Neural crest cell (in vitro differentiated cells): ENCODE measurements at regions not wholly inside any gene's neighbourhood (a gene's known extent, or its start where the extent isn't known, plus 50 kb on each side); places are given as distances from the start of the nearest gene placed in this dataset.
"Not testable (repeated sequence)": the region's sequence is repeated elsewhere in the genome, so short reads cannot be mapped to it uniquely, and the experiment has no call there.

Source experiments
- DNase-seq: peaks from one replicate; pipeline ENCODE4 v3.0.0; 2021; ENCODE audit warnings: low read depth, mixed read lengths, low spot score
- H3K27ac Mint-ChIP-seq: one replicate; pipeline ENCODE4 v1.8.0; 2021; ENCODE audit warnings: mild to moderate bottlenecking, mixed read lengths; ENCODE audit not compliant: unreplicated experiment
- H3K27me3 Mint-ChIP-seq: 2 replicates; pipeline ENCODE4 v1.8.0; 2021; ENCODE audit warnings: low read depth, mild to moderate bottlenecking, mixed read lengths
- H3K36me3 Mint-ChIP-seq: 2 replicates; pipeline ENCODE4 v1.8.0; 2021; ENCODE audit warnings: low read depth, mild to moderate bottlenecking, mixed read lengths
- H3K4me1 Mint-ChIP-seq: 2 replicates; pipeline ENCODE4 v1.8.0; 2021; ENCODE audit warnings: mixed read lengths
- H3K4me3 Mint-ChIP-seq: one replicate; pipeline ENCODE4 v1.8.0; 2021; ENCODE audit warnings: mild to moderate bottlenecking, mixed read lengths
- H3K9me3 Mint-ChIP-seq: 2 replicates; pipeline ENCODE4 v1.8.0; 2021; ENCODE audit warnings: mixed read lengths
- TF ChIP-seq, protein P1 (sequence below): fragments of 200-600 bp; sonication (generic); conservative IDR thresholded peaks from 2 replicates; pipeline ENCODE4 v1.5.0; 2021; ENCODE audit warnings: antibody characterized with exemption, mild to moderate bottlenecking

DNA sequence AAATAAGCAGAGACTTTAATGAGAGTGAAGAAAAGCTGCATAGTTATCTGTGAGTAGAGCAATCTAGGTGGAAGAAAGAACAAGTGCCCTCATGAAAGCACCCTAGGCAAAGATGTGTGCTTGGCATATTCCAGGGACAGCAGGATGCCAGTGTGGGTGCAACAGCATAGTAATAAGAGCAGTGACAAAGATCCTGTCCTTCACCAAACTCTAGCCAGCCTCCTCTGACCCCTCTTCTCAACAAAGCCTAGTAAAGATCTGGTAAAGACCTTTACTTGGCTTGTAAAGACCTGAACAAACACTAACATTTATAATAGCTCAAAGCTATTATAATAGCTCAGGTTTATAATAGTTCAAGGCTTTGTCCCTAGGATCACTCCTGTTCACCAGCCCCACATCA is 735.4 kb downstream of the PCDH7 start:
- TF ChIP-seq, protein P1, sequence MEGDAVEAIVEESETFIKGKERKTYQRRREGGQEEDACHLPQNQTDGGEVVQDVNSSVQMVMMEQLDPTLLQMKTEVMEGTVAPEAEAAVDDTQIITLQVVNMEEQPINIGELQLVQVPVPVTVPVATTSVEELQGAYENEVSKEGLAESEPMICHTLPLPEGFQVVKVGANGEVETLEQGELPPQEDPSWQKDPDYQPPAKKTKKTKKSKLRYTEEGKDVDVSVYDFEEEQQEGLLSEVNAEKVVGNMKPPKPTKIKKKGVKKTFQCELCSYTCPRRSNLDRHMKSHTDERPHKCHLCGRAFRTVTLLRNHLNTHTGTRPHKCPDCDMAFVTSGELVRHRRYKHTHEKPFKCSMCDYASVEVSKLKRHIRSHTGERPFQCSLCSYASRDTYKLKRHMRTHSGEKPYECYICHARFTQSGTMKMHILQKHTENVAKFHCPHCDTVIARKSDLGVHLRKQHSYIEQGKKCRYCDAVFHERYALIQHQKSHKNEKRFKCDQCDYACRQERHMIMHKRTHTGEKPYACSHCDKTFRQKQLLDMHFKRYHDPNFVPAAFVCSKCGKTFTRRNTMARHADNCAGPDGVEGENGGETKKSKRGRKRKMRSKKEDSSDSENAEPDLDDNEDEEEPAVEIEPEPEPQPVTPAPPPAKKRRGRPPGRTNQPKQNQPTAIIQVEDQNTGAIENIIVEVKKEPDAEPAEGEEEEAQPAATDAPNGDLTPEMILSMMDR: no peak
- Mint-ChIP-seq H3K27ac (no peak overlapping the region), H3K27me3 (no peaks in the 10 kb centered on the region), H3K36me3 (no peaks in the 10 kb centered on the region), H3K4me1 (no peaks in the 10 kb centered on the region), H3K9me3 (peaks cover 8% of the 10 kb centered on the region), H3K4me3 (no peak overlapping the region)
- DNase-seq: no peak

DNA sequence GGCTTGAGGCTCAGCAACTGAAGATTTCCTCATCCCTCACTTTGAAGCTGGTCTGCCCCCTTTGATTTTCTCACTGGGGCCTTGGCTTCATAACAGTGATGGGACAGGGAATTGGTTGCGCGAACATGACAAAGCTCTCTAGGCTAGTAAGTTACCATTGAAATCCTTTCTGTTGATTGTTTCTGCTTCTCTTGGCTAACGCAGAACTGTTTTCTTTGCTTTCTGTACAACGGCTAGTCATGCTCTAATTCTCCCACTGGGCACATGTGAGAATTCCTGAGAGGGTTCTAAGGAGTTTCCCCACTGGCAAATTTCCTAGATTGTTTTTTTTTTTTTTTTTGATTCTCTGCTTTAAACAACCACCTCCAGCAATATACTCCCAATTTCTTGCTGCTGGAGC is 738.6 kb downstream of the PCDH7 start:
- DNase-seq: no peak
- H3K9me3 Mint-ChIP-seq: peaks cover 4% of the 10 kb centered on the region
- no peaks in the 10 kb centered on the region for H3K36me3 Mint-ChIP-seq
- TF ChIP-seq, protein P1: no peak
- H3K27ac Mint-ChIP-seq: no peak overlapping the region
- H3K4me1 Mint-ChIP-seq: no peaks in the 10 kb centered on the region
- no peaks in the 10 kb centered on the region for H3K27me3 Mint-ChIP-seq
- H3K4me3 Mint-ChIP-seq: no peak overlapping the region

DNA sequence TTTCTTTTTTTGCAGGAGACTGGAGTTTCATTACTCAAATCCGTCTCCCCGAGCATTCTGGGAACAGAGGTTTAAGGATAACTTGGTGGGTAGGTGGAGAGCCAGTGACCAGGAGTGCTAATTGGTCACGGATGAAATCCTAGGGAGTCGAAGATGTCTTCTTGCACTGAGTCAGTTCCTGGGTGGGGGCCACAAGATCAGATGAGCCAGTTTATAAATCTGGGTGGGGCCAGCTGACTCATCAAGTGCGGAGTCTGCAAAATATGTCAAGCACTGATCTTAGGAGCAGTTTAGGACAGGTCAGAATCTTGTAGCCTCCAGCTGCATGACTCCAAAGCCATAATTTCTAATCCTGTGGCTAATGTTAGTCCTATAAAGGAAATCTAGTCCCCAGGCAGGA is 741.3 kb downstream of the PCDH7 start:
- H3K9me3 Mint-ChIP-seq: peaks cover 8% of the 10 kb centered on the region
- TF ChIP-seq, protein P1: no peak
- H3K4me1 Mint-ChIP-seq: no peaks in the 10 kb centered on the region
- DNase-seq: no peak
- no peaks in the 10 kb centered on the region for H3K27me3 Mint-ChIP-seq
- no peaks in the 10 kb centered on the region for H3K36me3 Mint-ChIP-seq
- no peak overlapping the region for H3K4me3 Mint-ChIP-seq
- H3K27ac Mint-ChIP-seq: no peak overlapping the region

DNA sequence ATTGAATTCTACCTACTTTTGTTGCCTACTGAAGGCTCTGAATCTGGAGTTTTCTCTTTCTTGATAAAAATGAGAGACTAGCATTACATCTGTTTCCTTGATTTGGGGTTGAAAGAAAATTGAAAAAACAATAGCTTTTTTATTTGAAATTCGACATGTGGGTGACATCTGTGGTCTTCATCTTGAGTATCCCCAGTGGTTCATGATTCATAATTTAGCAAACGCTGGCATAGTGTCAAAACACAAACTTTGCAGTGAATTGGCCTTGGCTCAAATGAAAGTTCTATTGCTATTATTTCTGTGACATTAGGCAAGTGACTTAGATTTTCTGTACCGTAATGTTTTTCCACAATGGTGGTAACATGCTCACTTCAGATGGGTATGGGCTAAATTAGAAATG is 747.6 kb downstream of the PCDH7 start:
- no peaks in the 10 kb centered on the region for H3K36me3 Mint-ChIP-seq
- no peaks in the 10 kb centered on the region for H3K27me3 Mint-ChIP-seq
- no peak for DNase-seq
- TF ChIP-seq, protein P1: no peak
- H3K4me3 Mint-ChIP-seq: no peak overlapping the region
- no peaks in the 10 kb centered on the region for H3K4me1 Mint-ChIP-seq
- H3K27ac Mint-ChIP-seq: no peak overlapping the region
- peaks cover 8% of the 10 kb centered on the region for H3K9me3 Mint-ChIP-seq

DNA sequence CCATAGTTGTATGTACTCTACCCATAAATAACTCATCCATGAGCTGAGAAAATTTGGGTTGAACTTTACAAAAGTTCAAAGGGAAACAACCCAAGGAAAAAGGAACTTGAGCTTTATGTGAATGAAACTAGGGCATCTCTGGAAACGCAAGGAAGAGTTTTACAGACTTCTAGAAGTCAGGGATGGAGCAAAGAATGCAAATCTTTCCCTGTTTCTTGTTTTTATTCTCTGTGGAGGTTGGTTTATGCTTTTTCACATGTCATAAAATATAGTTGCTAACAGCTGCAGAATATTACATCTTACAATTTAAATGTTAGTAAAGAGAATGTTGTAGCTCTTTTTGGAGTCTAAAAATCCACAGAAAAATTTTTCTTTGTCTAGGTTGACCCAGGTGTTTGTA is 754.1 kb downstream of the PCDH7 start:
- H3K4me1 Mint-ChIP-seq: no peaks in the 10 kb centered on the region
- no peak overlapping the region for H3K4me3 Mint-ChIP-seq
- TF ChIP-seq, protein P1: no peak
- no peaks in the 10 kb centered on the region for H3K36me3 Mint-ChIP-seq
- H3K9me3 Mint-ChIP-seq: peaks cover 14% of the 10 kb centered on the region
- no peaks in the 10 kb centered on the region for H3K27me3 Mint-ChIP-seq
- no peak for DNase-seq
- no peak overlapping the region for H3K27ac Mint-ChIP-seq

DNA sequence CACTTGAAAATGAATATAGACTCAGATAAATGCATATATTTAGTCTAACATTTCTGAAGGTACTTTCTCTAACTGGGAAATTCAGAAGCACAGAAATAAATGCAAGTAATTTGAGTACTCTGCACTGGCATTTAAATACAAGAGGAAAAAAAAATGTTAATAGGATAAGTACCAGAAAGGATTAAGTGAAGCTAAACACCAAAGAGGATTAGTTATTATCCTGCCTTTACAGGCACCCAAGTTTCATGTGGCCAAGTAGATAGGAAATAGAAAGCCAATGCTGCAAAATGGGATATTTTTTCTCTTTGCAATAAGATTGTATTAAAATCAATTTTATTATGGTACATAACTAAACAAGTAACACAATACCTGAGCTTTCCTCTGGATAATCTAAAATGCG is 762.5 kb downstream of the PCDH7 start:
- no peaks in the 10 kb centered on the region for H3K27me3 Mint-ChIP-seq
- no peak overlapping the region for H3K27ac Mint-ChIP-seq
- no peaks in the 10 kb centered on the region for H3K36me3 Mint-ChIP-seq
- H3K4me1 Mint-ChIP-seq: no peaks in the 10 kb centered on the region
- peaks cover 3% of the 10 kb centered on the region for H3K9me3 Mint-ChIP-seq
- H3K4me3 Mint-ChIP-seq: no peak overlapping the region
- DNase-seq: no peak
- TF ChIP-seq, protein P1: no peak

DNA sequence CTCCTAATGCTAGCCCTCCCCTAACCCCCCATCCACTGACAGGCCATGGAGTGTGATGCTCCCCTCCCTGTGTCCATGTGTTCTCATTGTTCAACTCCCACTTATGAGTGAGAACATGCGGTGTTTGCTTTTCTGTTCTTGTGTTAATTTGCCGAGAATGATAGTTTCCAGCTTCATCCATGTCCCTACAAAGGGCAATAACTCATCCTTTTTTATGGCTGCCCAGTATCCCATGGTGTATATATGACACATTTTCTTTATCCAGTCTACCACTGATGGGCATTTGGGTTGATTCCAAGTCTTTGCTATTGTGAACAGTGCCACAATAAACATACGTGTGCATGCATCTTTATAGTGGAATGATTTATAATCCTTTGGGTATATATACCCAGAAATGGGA is 779.0 kb downstream of the PCDH7 start:
- H3K4me3 Mint-ChIP-seq, H3K9me3 Mint-ChIP-seq, H3K36me3 Mint-ChIP-seq, H3K27me3 Mint-ChIP-seq, DNase-seq, H3K4me1 Mint-ChIP-seq, H3K27ac Mint-ChIP-seq: not testable (repeated sequence)
